AG09319 (cell line): ENCODE measurements at regions not wholly inside any gene's neighbourhood (a gene's known extent, or its start where the extent isn't known, plus 50 kb on each side); places are given as distances from the start of the nearest gene placed in this dataset.

Source experiments
- DNase-seq: peaks from one replicate; pipeline ENCODE4 v3.0.0-alpha.2; 2010; ENCODE audit warnings: low read depth; ENCODE audit errors: extremely low read depth
- TF ChIP-seq, protein P1 (sequence below): IDR thresholded peaks from 2 replicates; pipeline ENCODE4 v1.5.1; 2011; ENCODE audit warnings: low read depth, mild to moderate bottlenecking, inconsistent platforms, low read length, moderate library complexity

DNA sequence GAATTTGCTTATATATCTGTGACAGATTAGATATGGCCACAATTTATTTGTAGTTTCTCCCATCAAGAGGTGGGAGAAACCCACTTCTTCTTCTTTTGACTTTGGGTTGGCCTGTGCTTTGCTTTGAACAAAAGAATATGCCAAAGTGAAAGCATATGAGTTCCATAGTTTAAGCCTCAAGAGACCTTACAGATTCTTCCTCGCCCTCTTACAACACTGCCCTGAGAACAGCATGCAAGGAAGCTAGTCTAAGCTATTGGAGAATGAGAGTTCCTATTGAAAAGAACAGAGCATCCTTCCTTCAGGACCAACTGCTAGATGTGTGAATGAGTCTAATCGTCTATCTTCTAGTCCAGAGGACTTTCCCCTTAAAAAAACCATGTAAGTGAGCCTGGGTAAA lies 394.8 kb downstream of the TUSC7 start:
- TF ChIP-seq, protein P1, sequence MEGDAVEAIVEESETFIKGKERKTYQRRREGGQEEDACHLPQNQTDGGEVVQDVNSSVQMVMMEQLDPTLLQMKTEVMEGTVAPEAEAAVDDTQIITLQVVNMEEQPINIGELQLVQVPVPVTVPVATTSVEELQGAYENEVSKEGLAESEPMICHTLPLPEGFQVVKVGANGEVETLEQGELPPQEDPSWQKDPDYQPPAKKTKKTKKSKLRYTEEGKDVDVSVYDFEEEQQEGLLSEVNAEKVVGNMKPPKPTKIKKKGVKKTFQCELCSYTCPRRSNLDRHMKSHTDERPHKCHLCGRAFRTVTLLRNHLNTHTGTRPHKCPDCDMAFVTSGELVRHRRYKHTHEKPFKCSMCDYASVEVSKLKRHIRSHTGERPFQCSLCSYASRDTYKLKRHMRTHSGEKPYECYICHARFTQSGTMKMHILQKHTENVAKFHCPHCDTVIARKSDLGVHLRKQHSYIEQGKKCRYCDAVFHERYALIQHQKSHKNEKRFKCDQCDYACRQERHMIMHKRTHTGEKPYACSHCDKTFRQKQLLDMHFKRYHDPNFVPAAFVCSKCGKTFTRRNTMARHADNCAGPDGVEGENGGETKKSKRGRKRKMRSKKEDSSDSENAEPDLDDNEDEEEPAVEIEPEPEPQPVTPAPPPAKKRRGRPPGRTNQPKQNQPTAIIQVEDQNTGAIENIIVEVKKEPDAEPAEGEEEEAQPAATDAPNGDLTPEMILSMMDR = no peak
- DNase-seq = no peak

GRCh38 chr3:117104792-117105191 lies 395.2 kb downstream of the TUSC7 start:
- TF ChIP-seq, protein P1 = no peak
- DNase-seq = no peak

GRCh38 chr3:117105686-117106085 lies 396.1 kb downstream of the TUSC7 start:
- TF ChIP-seq, protein P1 = no peak
- no peak for DNase-seq

DNA sequence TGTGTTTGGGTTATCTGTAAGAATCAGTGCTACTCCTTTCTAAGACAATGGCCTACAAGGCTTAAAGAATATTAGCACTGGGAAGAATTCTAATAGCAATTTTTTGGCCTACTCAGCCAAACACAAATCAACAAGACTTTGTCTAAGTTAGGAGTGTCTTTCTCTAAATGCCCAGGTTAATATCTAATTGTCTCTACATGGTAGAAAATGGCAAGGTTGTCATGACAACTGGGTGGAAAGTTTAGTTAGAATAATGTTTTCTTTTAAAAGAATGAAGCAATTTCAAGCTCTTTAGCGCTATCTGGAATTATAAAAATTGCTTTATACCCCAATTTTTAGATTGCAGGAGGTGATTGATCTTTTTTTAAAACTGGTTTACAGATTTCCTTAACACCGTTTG lies 396.8 kb downstream of the TUSC7 start:
- no peak for DNase-seq
- TF ChIP-seq, protein P1 = no peak

- no peak for DNase-seq
- TF ChIP-seq, protein P1 = no peak
These were observed 398.4 kb downstream of the TUSC7 start for GRCh38 chr3:117107946-117108345.

- TF ChIP-seq, protein P1 = no peak
- DNase-seq = no peak
These were observed 399.6 kb downstream of the TUSC7 start for GRCh38 chr3:117109178-117109577.

- DNase-seq = no peak
- TF ChIP-seq, protein P1 = no peak
These were observed 405.1 kb downstream of the TUSC7 start for GRCh38 chr3:117114517-117115265.
